ENCODE measurements at regions not wholly inside any gene's neighbourhood (a gene's known extent, or its start where the extent isn't known, plus 50 kb on each side); places are given as distances from the start of the nearest gene placed in this dataset.

GRCh38 chr11:116082256-116082655, 578.0 kb upstream of the CADM1 start:
- no peak overlapping the region for H2BK12ac ChIP-seq (ENCODE audit: low read length)
- WGBS (ENCODE audit: extremely low coverage, insufficient coverage, insufficient read length): no CpG with 5 or more reads among the region's 5 CpGs
- no peak overlapping the region for H3K18ac ChIP-seq (ENCODE audit: low read length)
- no peaks in the 10 kb centered on the region for H3K79me2 ChIP-seq (ENCODE audit: control insufficient read depth, insufficient read depth, low read length, poor library complexity)
- no peaks in the 10 kb centered on the region for H3K36me3 ChIP-seq (ENCODE audit: control insufficient read depth in 1 of 2, insufficient read depth in 2 of 2, low read length in 2 of 2)
- H2BK5ac ChIP-seq (ENCODE audit: low read depth, low read length, poor library complexity): no peak overlapping the region
- peaks cover 3% of the 10 kb centered on the region for H3K79me1 ChIP-seq (ENCODE audit: low read length)
- H3K4me1 ChIP-seq (ENCODE audit: control insufficient read depth in 1 of 2, insufficient read depth in 2 of 2, low read length in 2 of 2): peaks cover 2 to 8% of the 10 kb centered on the region in 2 experiments
- no peak overlapping the region for H4K12ac ChIP-seq (ENCODE audit: low read depth, low read length)
- H3K4ac ChIP-seq (ENCODE audit: low read depth, low read length): no peak overlapping the region
- no peak overlapping the region for H3K27ac ChIP-seq (ENCODE audit: low read depth, low read length)
- no peak overlapping the region for H2BK120ac ChIP-seq (ENCODE audit: insufficient read depth, low read length, poor library complexity)
- no peaks in the 10 kb centered on the region for H3K27me3 ChIP-seq (ENCODE audit: insufficient read depth, low read length)
- no peak overlapping the region for H3K23ac ChIP-seq (ENCODE audit: low read length)
- H3K9me3 ChIP-seq (ENCODE audit: insufficient read depth, low read depth, low read length): no peaks in the 10 kb centered on the region
- H3K14ac ChIP-seq (ENCODE audit: low read length): no peak overlapping the region
- no peak overlapping the region for H4K91ac ChIP-seq (ENCODE audit: low read depth, low read length)
- no peak overlapping the region for H2AK5ac ChIP-seq (ENCODE audit: low read length)
- H2AFZ ChIP-seq (ENCODE audit: insufficient read depth, low read length, poor library complexity): no peak overlapping the region
- DNase-seq: no peak
- H3K4me2 ChIP-seq (ENCODE audit: low read length): no peak overlapping the region
- H3K4me3 ChIP-seq (ENCODE audit: low read depth, low read length): no peak overlapping the region
- H4K8ac ChIP-seq (ENCODE audit: low read depth, low read length): no peak overlapping the region
- H3K9ac ChIP-seq (ENCODE audit: low read length): no peak overlapping the region

GRCh38 chr11:116079580-116079979, 575.4 kb upstream of the CADM1 start:
- Histone ChIP-seq H3K23ac (ENCODE audit: low read length) (no peak overlapping the region), H4K12ac (ENCODE audit: low read depth, low read length) (no peak overlapping the region)
- no CpG with 5 or more reads among the region's 2 CpGs for WGBS (ENCODE audit: extremely low coverage, insufficient coverage, insufficient read length)

DNA sequence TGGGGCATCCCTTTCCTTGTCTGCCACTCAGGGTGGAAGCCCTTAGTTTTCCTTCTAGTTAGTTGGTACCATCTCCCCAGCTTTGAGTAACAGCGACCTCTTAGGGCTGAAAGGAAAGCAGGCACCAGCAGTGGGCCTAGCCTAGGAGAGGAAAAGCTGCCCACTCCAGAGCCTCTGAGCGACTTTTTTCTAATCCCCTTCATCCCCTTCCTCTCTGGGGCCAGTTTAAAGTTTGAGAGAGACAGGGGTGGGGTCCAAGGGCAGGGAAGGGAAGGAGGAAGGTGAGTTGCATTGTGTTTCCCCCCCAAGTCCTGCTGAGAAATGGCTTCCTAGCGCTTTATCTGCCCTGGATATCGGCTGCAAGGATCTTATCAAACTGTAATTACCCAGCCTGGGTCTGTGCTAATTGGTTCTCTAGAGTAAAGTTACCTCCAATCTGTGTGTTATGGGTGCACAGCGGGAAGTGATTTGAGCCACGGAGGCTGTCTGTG, 573.9 kb upstream of the CADM1 start:
- H3K9me3 ChIP-seq (ENCODE audit: insufficient read depth, low read depth, low read length): no peaks in the 10 kb centered on the region
- no peak overlapping the region for H3K4me3 ChIP-seq (ENCODE audit: low read depth, low read length)
- H2AK5ac ChIP-seq (ENCODE audit: low read length): peak overlapping the region; percentile 86
- H3K14ac ChIP-seq (ENCODE audit: low read length): peak overlapping the region; percentile 52
- H3K36me3 ChIP-seq (ENCODE audit: control insufficient read depth in 1 of 2, insufficient read depth in 2 of 2, low read length in 2 of 2): no peaks in the 10 kb centered on the region
- H3K23ac ChIP-seq (ENCODE audit: low read length): no peak overlapping the region
- DNase-seq: no peak
- H2BK120ac ChIP-seq (ENCODE audit: insufficient read depth, low read length, poor library complexity): peak overlapping the region; percentile 80
- H4K12ac ChIP-seq (ENCODE audit: low read depth, low read length): no peak overlapping the region
- H3K79me2 ChIP-seq (ENCODE audit: control insufficient read depth, insufficient read depth, low read length, poor library complexity): no peaks in the 10 kb centered on the region
- peak overlapping the region; percentile 51 for H4K8ac ChIP-seq (ENCODE audit: low read depth, low read length)
- H2BK5ac ChIP-seq (ENCODE audit: low read depth, low read length, poor library complexity): peak overlapping the region; percentile 53
- H2AFZ ChIP-seq (ENCODE audit: insufficient read depth, low read length, poor library complexity): no peak overlapping the region
- peaks cover 17% of the 10 kb centered on the region for H3K79me1 ChIP-seq (ENCODE audit: low read length)
- H4K91ac ChIP-seq (ENCODE audit: low read depth, low read length): peak overlapping the region; percentile 74
- peak overlapping the region; percentile 17 for H3K4ac ChIP-seq (ENCODE audit: low read depth, low read length)
- no peak overlapping the region for H3K9ac ChIP-seq (ENCODE audit: low read length)
- H2BK12ac ChIP-seq (ENCODE audit: low read length): peak overlapping the region; percentile 91
- H3K18ac ChIP-seq (ENCODE audit: low read length): peak overlapping the region; percentile 77
- H3K4me2 ChIP-seq (ENCODE audit: low read length): no peak overlapping the region
- WGBS (ENCODE audit: extremely low coverage, insufficient coverage, insufficient read length): no CpG with 5 or more reads among the region's 6 CpGs
- H3K27me3 ChIP-seq (ENCODE audit: insufficient read depth, low read length): no peaks in the 10 kb centered on the region
- H3K4me1 ChIP-seq (ENCODE audit: control insufficient read depth in 1 of 2, insufficient read depth in 2 of 2, low read length in 2 of 2): peaks cover 19 to 20% of the 10 kb centered on the region in 2 experiments
- H3K27ac ChIP-seq (ENCODE audit: low read depth, low read length): no peak overlapping the region

More at GRCh38 chr11:116079580-116079979, 575.4 kb upstream of the CADM1 start:
- no peak for DNase-seq
- Histone ChIP-seq H3K36me3 (ENCODE audit: control insufficient read depth in 1 of 2, insufficient read depth in 2 of 2, low read length in 2 of 2) (no peaks in the 10 kb centered on the region), H2BK5ac (ENCODE audit: low read depth, low read length, poor library complexity) (no peak overlapping the region), H3K4me3 (ENCODE audit: low read depth, low read length) (no peak overlapping the region), H2BK120ac (ENCODE audit: insufficient read depth, low read length, poor library complexity) (no peak overlapping the region), H2AK5ac (ENCODE audit: low read length) (no peak overlapping the region), H3K4me2 (ENCODE audit: low read length) (no peak overlapping the region), H3K14ac (ENCODE audit: low read length) (no peak overlapping the region), H3K18ac (ENCODE audit: low read length) (no peak overlapping the region), H4K8ac (ENCODE audit: low read depth, low read length) (no peak overlapping the region), H4K91ac (ENCODE audit: low read depth, low read length) (no peak overlapping the region), H3K9ac (ENCODE audit: low read length) (no peak overlapping the region), H3K4me1 (ENCODE audit: control insufficient read depth in 1 of 2, insufficient read depth in 2 of 2, low read length in 2 of 2) (peaks cover 6 to 7% of the 10 kb centered on the region in 2 experiments), H3K27me3 (ENCODE audit: insufficient read depth, low read length) (no peaks in the 10 kb centered on the region), H3K9me3 (ENCODE audit: insufficient read depth, low read depth, low read length) (no peaks in the 10 kb centered on the region), H2BK12ac (ENCODE audit: low read length) (no peak overlapping the region), H3K79me2 (ENCODE audit: control insufficient read depth, insufficient read depth, low read length, poor library complexity) (no peaks in the 10 kb centered on the region), H3K4ac (ENCODE audit: low read depth, low read length) (no peak overlapping the region), H3K27ac (ENCODE audit: low read depth, low read length) (no peak overlapping the region), H2AFZ (ENCODE audit: insufficient read depth, low read length, poor library complexity) (no peak overlapping the region), H3K79me1 (ENCODE audit: low read length) (peaks cover 7% of the 10 kb centered on the region)

DNA sequence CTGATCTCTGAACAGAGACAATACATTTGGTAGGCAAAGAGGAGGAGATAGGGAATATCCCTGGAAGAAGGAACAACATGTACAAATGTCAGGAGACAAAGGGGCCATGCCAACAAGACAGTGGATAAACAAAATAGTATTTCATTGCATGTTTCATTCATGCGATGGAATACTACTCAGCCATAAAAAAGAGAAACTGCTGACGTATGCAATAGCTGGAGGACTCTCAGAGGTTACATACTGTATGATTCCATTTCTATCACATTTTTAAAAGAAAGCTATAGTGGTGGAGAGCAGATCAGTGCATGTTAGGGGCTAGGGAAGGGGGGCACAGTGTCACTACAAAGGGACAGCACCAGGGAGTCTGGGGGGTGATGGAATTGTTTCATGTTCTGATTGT, 572.9 kb upstream of the CADM1 start:
- H3K4me1 ChIP-seq (ENCODE audit: control insufficient read depth in 1 of 2, insufficient read depth in 2 of 2, low read length in 2 of 2): peaks cover 29 to 30% of the 10 kb centered on the region in 2 experiments
- H3K14ac ChIP-seq (ENCODE audit: low read length): no peak overlapping the region
- no peak overlapping the region for H3K18ac ChIP-seq (ENCODE audit: low read length)
- H2AFZ ChIP-seq (ENCODE audit: insufficient read depth, low read length, poor library complexity): no peak overlapping the region
- H3K27me3 ChIP-seq (ENCODE audit: insufficient read depth, low read length): no peaks in the 10 kb centered on the region
- no peaks in the 10 kb centered on the region for H3K36me3 ChIP-seq (ENCODE audit: control insufficient read depth in 1 of 2, insufficient read depth in 2 of 2, low read length in 2 of 2)
- H2AK5ac ChIP-seq (ENCODE audit: low read length): no peak overlapping the region
- no peak overlapping the region for H3K23ac ChIP-seq (ENCODE audit: low read length)
- no peak overlapping the region for H2BK120ac ChIP-seq (ENCODE audit: insufficient read depth, low read length, poor library complexity)
- peaks cover 28% of the 10 kb centered on the region for H3K79me1 ChIP-seq (ENCODE audit: low read length)
- H3K4me3 ChIP-seq (ENCODE audit: low read depth, low read length): no peak overlapping the region
- H3K9ac ChIP-seq (ENCODE audit: low read length): no peak overlapping the region
- H3K9me3 ChIP-seq (ENCODE audit: insufficient read depth, low read depth, low read length): no peaks in the 10 kb centered on the region
- no CpG with 5 or more reads among the region's 2 CpGs for WGBS (ENCODE audit: extremely low coverage, insufficient coverage, insufficient read length)
- H4K8ac ChIP-seq (ENCODE audit: low read depth, low read length): no peak overlapping the region
- H2BK5ac ChIP-seq (ENCODE audit: low read depth, low read length, poor library complexity): no peak overlapping the region
- H4K12ac ChIP-seq (ENCODE audit: low read depth, low read length): no peak overlapping the region
- H3K27ac ChIP-seq (ENCODE audit: low read depth, low read length): no peak overlapping the region
- H2BK12ac ChIP-seq (ENCODE audit: low read length): no peak overlapping the region
- no peak overlapping the region for H3K4me2 ChIP-seq (ENCODE audit: low read length)
- no peak for DNase-seq
- no peak overlapping the region for H4K91ac ChIP-seq (ENCODE audit: low read depth, low read length)
- peaks cover 4% of the 10 kb centered on the region for H3K79me2 ChIP-seq (ENCODE audit: control insufficient read depth, insufficient read depth, low read length, poor library complexity)
- no peak overlapping the region for H3K4ac ChIP-seq (ENCODE audit: low read depth, low read length)

Measured in trophoblast cell (in vitro differentiated cells and primary cell).